ENCODE measurements at regions not wholly inside any gene's neighbourhood (a gene's known extent, or its start where the extent isn't known, plus 50 kb on each side); places are given as distances from the start of the nearest gene placed in this dataset.

DNA sequence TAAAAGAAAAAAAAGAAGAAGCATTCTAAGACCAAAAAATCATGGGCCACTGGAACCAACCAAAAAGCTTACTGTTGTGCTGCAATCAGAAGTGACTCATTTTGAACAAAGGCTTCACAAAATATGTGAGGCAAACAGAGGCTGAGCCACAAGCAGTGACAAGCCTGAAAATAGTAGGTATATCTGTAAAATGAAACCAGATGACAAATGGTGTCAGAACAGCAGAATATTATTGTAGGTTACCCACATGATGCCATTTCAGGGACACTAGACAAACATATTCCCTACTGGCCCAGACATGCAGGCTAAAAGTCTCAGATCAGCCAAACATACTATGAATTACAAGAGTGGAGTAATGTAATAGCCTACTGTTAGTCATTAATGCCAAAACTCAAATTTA, 1301.8 kb upstream of the DIAPH2 start:
- TF ChIP-seq CTCF (IDR thresholded peaks at IDR 0.05): no peak
- no peak for DNase-seq
- H3K27ac Mint-ChIP-seq: no peak overlapping the region
- no peaks in the 10 kb centered on the region for H3K9me3 Mint-ChIP-seq
- H3K4me1 Mint-ChIP-seq (ENCODE audit: low read depth): no peaks in the 10 kb centered on the region
- H3K27me3 Mint-ChIP-seq (ENCODE audit: insufficient read depth): no peaks in the 10 kb centered on the region
- no peaks in the 10 kb centered on the region for H3K36me3 Mint-ChIP-seq (ENCODE audit: low read depth)
- no peak overlapping the region for H3K4me3 Mint-ChIP-seq

DNA sequence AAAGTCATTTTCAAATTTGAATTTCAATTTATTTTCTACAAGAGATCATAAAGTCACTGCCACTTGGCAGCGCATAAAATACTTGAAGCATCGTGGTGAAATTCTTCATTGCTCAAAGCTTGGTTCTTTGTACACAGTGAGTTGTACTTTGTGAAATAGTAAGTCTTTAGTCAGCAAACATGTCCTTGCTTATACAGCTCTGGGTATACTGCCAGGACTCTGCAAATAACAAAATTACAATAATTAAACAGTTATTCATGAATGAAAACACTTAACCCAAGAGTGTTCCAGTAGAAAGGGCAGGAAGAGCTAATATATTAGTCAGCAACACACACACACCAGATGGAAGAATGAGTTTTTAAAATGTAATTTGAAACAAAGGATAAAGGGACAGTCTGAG, 1300.9 kb upstream of the DIAPH2 start:
- no peak for DNase-seq
- no peaks in the 10 kb centered on the region for H3K9me3 Mint-ChIP-seq
- H3K4me1 Mint-ChIP-seq (ENCODE audit: low read depth): no peaks in the 10 kb centered on the region
- H3K27me3 Mint-ChIP-seq (ENCODE audit: insufficient read depth): no peaks in the 10 kb centered on the region
- H3K36me3 Mint-ChIP-seq (ENCODE audit: low read depth): no peaks in the 10 kb centered on the region
- H3K27ac Mint-ChIP-seq: no peak overlapping the region
- no peak for TF ChIP-seq CTCF (IDR thresholded peaks at IDR 0.05)
- H3K4me3 Mint-ChIP-seq: no peak overlapping the region

GRCh38 chrX:95427389-95427788, 1257.3 kb upstream of the DIAPH2 start:
- no peak overlapping the region for H3K4me3 Mint-ChIP-seq
- no peaks in the 10 kb centered on the region for H3K36me3 Mint-ChIP-seq (ENCODE audit: low read depth)
- no peak for DNase-seq
- H3K27ac Mint-ChIP-seq: no peak overlapping the region
- H3K27me3 Mint-ChIP-seq (ENCODE audit: insufficient read depth): no peaks in the 10 kb centered on the region; the same call in 1 of the 2 replicates
- peaks cover 9% of the 10 kb centered on the region; the same call in 1 of the 2 replicates for H3K9me3 Mint-ChIP-seq
- H3K4me1 Mint-ChIP-seq (ENCODE audit: low read depth): no peaks in the 10 kb centered on the region
- TF ChIP-seq CTCF (IDR thresholded peaks at IDR 0.05): no peak

- peaks cover 5% of the 10 kb centered on the region; the same call in 1 of the 2 replicates for H3K9me3 Mint-ChIP-seq
- H3K27ac Mint-ChIP-seq: no peak overlapping the region
- H3K4me1 Mint-ChIP-seq (ENCODE audit: low read depth): no peaks in the 10 kb centered on the region
These were observed 1249.4 kb upstream of the DIAPH2 start for GRCh38 chrX:95435198-95435597.

GRCh38 chrX:95441836-95442235, 1242.8 kb upstream of the DIAPH2 start:
- Mint-ChIP-seq H3K4me1 (ENCODE audit: low read depth) (no peaks in the 10 kb centered on the region), H3K36me3 (ENCODE audit: low read depth) (no peaks in the 10 kb centered on the region), H3K27ac (no peak overlapping the region), H3K27me3 (ENCODE audit: insufficient read depth) (no peaks in the 10 kb centered on the region; the same call in 1 of the 2 replicates), H3K9me3 (peaks cover 16% of the 10 kb centered on the region), H3K4me3 (no peak overlapping the region)
- DNase-seq: no peak
- TF ChIP-seq CTCF (IDR thresholded peaks at IDR 0.05): no peak

More at GRCh38 chrX:95435198-95435597, 1249.4 kb upstream of the DIAPH2 start:
- DNase-seq: no peak
- H3K27me3 Mint-ChIP-seq (ENCODE audit: insufficient read depth): no peaks in the 10 kb centered on the region; the same call in 1 of the 2 replicates
- no peak overlapping the region for H3K4me3 Mint-ChIP-seq
- no peaks in the 10 kb centered on the region for H3K36me3 Mint-ChIP-seq (ENCODE audit: low read depth)
- no peak for TF ChIP-seq CTCF (IDR thresholded peaks at IDR 0.05)

GRCh38 chrX:95484781-95485180, 1199.9 kb upstream of the DIAPH2 start:
- Mint-ChIP-seq H3K4me3 (no peak overlapping the region), H3K4me1 (ENCODE audit: low read depth) (no peaks in the 10 kb centered on the region), H3K27me3 (ENCODE audit: insufficient read depth) (no peaks in the 10 kb centered on the region), H3K27ac (no peak overlapping the region), H3K9me3 (peaks cover 5% of the 10 kb centered on the region; the same call in 1 of the 2 replicates), H3K36me3 (ENCODE audit: low read depth) (no peaks in the 10 kb centered on the region)
- DNase-seq: no peak
- TF ChIP-seq CTCF (IDR thresholded peaks at IDR 0.05): no peak
